ENCODE measurements at regions not wholly inside any gene's neighbourhood (a gene's known extent, or its start where the extent isn't known, plus 50 kb on each side); places are given as distances from the start of the nearest gene placed in this dataset.
A peak's percentile ranks its signal among the peaks of the same experiment; 100 is the strongest.

GRCh38 chr13:72290962-72291681 lies 424.1 kb upstream of the DACH1 start:
- no peak overlapping the region for H2AK5ac ChIP-seq (ENCODE audit: low read length)
- no peaks in the 10 kb centered on the region for H3K36me3 ChIP-seq (ENCODE audit: control insufficient read depth in 1 of 2, insufficient read depth in 2 of 2, low read length in 2 of 2)
- no peak overlapping the region for H4K91ac ChIP-seq (ENCODE audit: low read depth, low read length)
- H3K79me2 ChIP-seq (ENCODE audit: control insufficient read depth, insufficient read depth, low read length, poor library complexity): no peaks in the 10 kb centered on the region
- H2BK120ac ChIP-seq (ENCODE audit: insufficient read depth, low read length, poor library complexity): no peak overlapping the region
- H3K9me3 ChIP-seq (ENCODE audit: insufficient read depth, low read depth, low read length): peaks cover 1% of the 10 kb centered on the region
- H3K4me2 ChIP-seq (ENCODE audit: low read length): no peak overlapping the region
- H3K27me3 ChIP-seq (ENCODE audit: insufficient read depth, low read length): no peaks in the 10 kb centered on the region
- no peak overlapping the region for H3K14ac ChIP-seq (ENCODE audit: low read length)
- peaks cover 0 to 4% of the 10 kb centered on the region in 2 experiments for H3K4me1 ChIP-seq (ENCODE audit: control insufficient read depth in 1 of 2, insufficient read depth in 2 of 2, low read length in 2 of 2)
- no peak overlapping the region for H4K12ac ChIP-seq (ENCODE audit: low read depth, low read length)
- no peak overlapping the region for H4K8ac ChIP-seq (ENCODE audit: low read depth, low read length)
- no peak overlapping the region for H2AFZ ChIP-seq (ENCODE audit: insufficient read depth, low read length, poor library complexity)
- H3K4ac ChIP-seq (ENCODE audit: low read depth, low read length): no peak overlapping the region
- no peak overlapping the region for H2BK12ac ChIP-seq (ENCODE audit: low read length)
- H3K4me3 ChIP-seq (ENCODE audit: low read depth, low read length): no peak overlapping the region
- H3K23ac ChIP-seq (ENCODE audit: low read length): no peak overlapping the region
- no peak overlapping the region for H3K18ac ChIP-seq (ENCODE audit: low read length)
- no peak overlapping the region for H3K9ac ChIP-seq (ENCODE audit: low read length)
- no peaks in the 10 kb centered on the region for H3K79me1 ChIP-seq (ENCODE audit: low read length)
- H3K27ac ChIP-seq (ENCODE audit: low read depth, low read length): peak overlapping the region; percentile 52
- H2BK5ac ChIP-seq (ENCODE audit: low read depth, low read length, poor library complexity): no peak overlapping the region
- peak; percentile 48 to 54 for DNase-seq

- no peaks in the 10 kb centered on the region for H3K27me3 ChIP-seq (ENCODE audit: insufficient read depth, low read length)
- H3K27ac ChIP-seq (ENCODE audit: low read depth, low read length): no peak overlapping the region
- H2BK120ac ChIP-seq (ENCODE audit: insufficient read depth, low read length, poor library complexity): no peak overlapping the region
- no peaks in the 10 kb centered on the region for H3K79me1 ChIP-seq (ENCODE audit: low read length)
- H3K4me3 ChIP-seq (ENCODE audit: low read depth, low read length): no peak overlapping the region
- no peak for DNase-seq
- no peak overlapping the region for H3K18ac ChIP-seq (ENCODE audit: low read length)
- H2AK5ac ChIP-seq (ENCODE audit: low read length): no peak overlapping the region
- H3K36me3 ChIP-seq (ENCODE audit: control insufficient read depth in 1 of 2, insufficient read depth in 2 of 2, low read length in 2 of 2): no peaks in the 10 kb centered on the region
- H4K12ac ChIP-seq (ENCODE audit: low read depth, low read length): no peak overlapping the region
- no peak overlapping the region for H3K4ac ChIP-seq (ENCODE audit: low read depth, low read length)
- H3K9ac ChIP-seq (ENCODE audit: low read length): no peak overlapping the region
- H2BK5ac ChIP-seq (ENCODE audit: low read depth, low read length, poor library complexity): no peak overlapping the region
- no peaks in the 10 kb centered on the region for H3K79me2 ChIP-seq (ENCODE audit: control insufficient read depth, insufficient read depth, low read length, poor library complexity)
- H4K91ac ChIP-seq (ENCODE audit: low read depth, low read length): no peak overlapping the region
- H3K23ac ChIP-seq (ENCODE audit: low read length): no peak overlapping the region
- H3K14ac ChIP-seq (ENCODE audit: low read length): no peak overlapping the region
- H3K4me1 ChIP-seq (ENCODE audit: control insufficient read depth in 1 of 2, insufficient read depth in 2 of 2, low read length in 2 of 2): no peaks in the 10 kb centered on the region
- H4K8ac ChIP-seq (ENCODE audit: low read depth, low read length): no peak overlapping the region
- H2BK12ac ChIP-seq (ENCODE audit: low read length): no peak overlapping the region
- H2AFZ ChIP-seq (ENCODE audit: insufficient read depth, low read length, poor library complexity): no peak overlapping the region
- peaks cover 1% of the 10 kb centered on the region for H3K9me3 ChIP-seq (ENCODE audit: insufficient read depth, low read depth, low read length)
- no peak overlapping the region for H3K4me2 ChIP-seq (ENCODE audit: low read length)
Observed at GRCh38 chr13:72286421-72286820, 419.4 kb upstream of the DACH1 start.

- H3K36me3 ChIP-seq (ENCODE audit: control insufficient read depth in 1 of 2, insufficient read depth in 2 of 2, low read length in 2 of 2): no peaks in the 10 kb centered on the region
- no peak overlapping the region for H3K4me3 ChIP-seq (ENCODE audit: low read depth, low read length)
- H3K23ac ChIP-seq (ENCODE audit: low read length): no peak overlapping the region
- DNase-seq: no peak
- H3K4ac ChIP-seq (ENCODE audit: low read depth, low read length): no peak overlapping the region
- H2AK5ac ChIP-seq (ENCODE audit: low read length): no peak overlapping the region
- H3K79me2 ChIP-seq (ENCODE audit: control insufficient read depth, insufficient read depth, low read length, poor library complexity): no peaks in the 10 kb centered on the region
- H4K12ac ChIP-seq (ENCODE audit: low read depth, low read length): no peak overlapping the region
- no peak overlapping the region for H3K14ac ChIP-seq (ENCODE audit: low read length)
- no peak overlapping the region for H3K4me2 ChIP-seq (ENCODE audit: low read length)
- no peak overlapping the region for H4K8ac ChIP-seq (ENCODE audit: low read depth, low read length)
- H3K27ac ChIP-seq (ENCODE audit: low read depth, low read length): no peak overlapping the region
- H3K79me1 ChIP-seq (ENCODE audit: low read length): no peaks in the 10 kb centered on the region
- H3K9ac ChIP-seq (ENCODE audit: low read length): no peak overlapping the region
- no peak overlapping the region for H3K18ac ChIP-seq (ENCODE audit: low read length)
- no peak overlapping the region for H2BK5ac ChIP-seq (ENCODE audit: low read depth, low read length, poor library complexity)
- no peak overlapping the region for H2AFZ ChIP-seq (ENCODE audit: insufficient read depth, low read length, poor library complexity)
- WGBS (ENCODE audit: extremely low coverage, insufficient coverage, insufficient read length): no CpG with 5 or more reads among the region's 2 CpGs
- no peak overlapping the region for H2BK12ac ChIP-seq (ENCODE audit: low read length)
- no peaks in the 10 kb centered on the region for H3K4me1 ChIP-seq (ENCODE audit: control insufficient read depth in 1 of 2, insufficient read depth in 2 of 2, low read length in 2 of 2)
- H3K27me3 ChIP-seq (ENCODE audit: insufficient read depth, low read length): no peaks in the 10 kb centered on the region
- peaks cover 1% of the 10 kb centered on the region for H3K9me3 ChIP-seq (ENCODE audit: insufficient read depth, low read depth, low read length)
- H4K91ac ChIP-seq (ENCODE audit: low read depth, low read length): no peak overlapping the region
- H2BK120ac ChIP-seq (ENCODE audit: insufficient read depth, low read length, poor library complexity): no peak overlapping the region
Observed at GRCh38 chr13:72284791-72285190, 417.8 kb upstream of the DACH1 start.

- Histone ChIP-seq H3K4me1 (ENCODE audit: control insufficient read depth in 1 of 2, insufficient read depth in 2 of 2, low read length in 2 of 2) (no peaks in the 10 kb centered on the region), H3K27me3 (ENCODE audit: insufficient read depth, low read length) (no peaks in the 10 kb centered on the region), H2AFZ (ENCODE audit: insufficient read depth, low read length, poor library complexity) (no peak overlapping the region), H4K12ac (ENCODE audit: low read depth, low read length) (no peak overlapping the region), H3K27ac (ENCODE audit: low read depth, low read length) (no peak overlapping the region), H3K36me3 (ENCODE audit: control insufficient read depth in 1 of 2, insufficient read depth in 2 of 2, low read length in 2 of 2) (no peaks in the 10 kb centered on the region), H3K4me3 (ENCODE audit: low read depth, low read length) (no peak overlapping the region), H3K79me1 (ENCODE audit: low read length) (no peaks in the 10 kb centered on the region), H3K14ac (ENCODE audit: low read length) (no peak overlapping the region), H2BK5ac (ENCODE audit: low read depth, low read length, poor library complexity) (no peak overlapping the region), H3K4ac (ENCODE audit: low read depth, low read length) (no peak overlapping the region), H3K4me2 (ENCODE audit: low read length) (no peak overlapping the region), H4K91ac (ENCODE audit: low read depth, low read length) (no peak overlapping the region), H3K18ac (ENCODE audit: low read length) (no peak overlapping the region), H2BK12ac (ENCODE audit: low read length) (no peak overlapping the region), H3K9me3 (ENCODE audit: insufficient read depth, low read depth, low read length) (no peaks in the 10 kb centered on the region), H2BK120ac (ENCODE audit: insufficient read depth, low read length, poor library complexity) (no peak overlapping the region), H3K23ac (ENCODE audit: low read length) (no peak overlapping the region), H3K79me2 (ENCODE audit: control insufficient read depth, insufficient read depth, low read length, poor library complexity) (no peaks in the 10 kb centered on the region), H3K9ac (ENCODE audit: low read length) (no peak overlapping the region), H2AK5ac (ENCODE audit: low read length) (no peak overlapping the region), H4K8ac (ENCODE audit: low read depth, low read length) (no peak overlapping the region)
- DNase-seq: no peak
- no CpG with 5 or more reads among the region's 1 CpG for WGBS (ENCODE audit: extremely low coverage, insufficient coverage, insufficient read length)
Observed at GRCh38 chr13:72261732-72262131, 394.7 kb upstream of the DACH1 start.
